Left lung (tissue), 4 donors: ENCODE measurements at regions not wholly inside any gene's neighbourhood (a gene's known extent, or its start where the extent isn't known, plus 50 kb on each side); places are given as distances from the start of the nearest gene placed in this dataset.

Experiments used
- ATAC-seq: fragments of 200-7000 bp; cut with Tn5 transposase; one replicate; pipeline ENCODE4 v1.9.1; 2020; ENCODE audit warnings: moderate library complexity
- DNase-seq, 4 donors: peaks; one replicate each; pipeline ENCODE4 v3.0.0-alpha.2; 2013 to 2020
- H3K27ac ChIP-seq, 2 donors: fragments of 200-600 bp; sonication (generic) in 1 of 2; one replicate each; pipeline versions ENCODE4 v1.5.0 to v1.8.0; 2020 to 2021
- H3K27me3 ChIP-seq, 2 donors: fragments of 200-600 bp; sonication (generic) in 1 of 2; one replicate each; pipeline versions ENCODE4 v1.5.0 to v1.8.0; 2020 to 2021
- H3K36me3 ChIP-seq, 2 donors: fragments of 200-600 bp; sonication (generic) in 1 of 2; one replicate each; pipeline versions ENCODE4 v1.5.0 to v1.8.0; 2020 to 2021
- H3K4me1 ChIP-seq, 2 donors: fragments of 200-600 bp; one replicate each; pipeline ENCODE4 v1.8.0; 2021
- H3K4me3 ChIP-seq, 2 donors: fragments of 200-600 bp; sonication (generic) in 1 of 2; one replicate each; pipeline versions ENCODE4 v1.5.0 to v1.8.0; 2020 to 2021; ENCODE audit warnings: mild to moderate bottlenecking in 1 of 2
- H3K9me3 ChIP-seq, 2 donors: fragments of 200-600 bp; sonication (generic) in 1 of 2; one replicate each; pipeline versions ENCODE4 v1.5.0 to v1.8.0; 2020 to 2021
- intact Hi-C, 2 donors: fragments of 100-400 bp; cut with DNase I; formaldehyde crosslinking; loops; one replicate each; pipeline versions ENCODE4 v1.11.2 to v1.14.2; 2022
- TF ChIP-seq, protein P1 (sequence below), 2 donors: fragments of 200-600 bp; sonication (generic) in 1 of 2; IDR thresholded peaks; one replicate each; pipeline versions ENCODE4 v1.5.0 to v1.8.0; 2021; ENCODE audit warnings: antibody characterized with exemption in 2 of 2
- donor health status: DM: no; HTN: yes; CAD: no.
- donor health status: DM: no; HTN: no; CAD: no.

DNA sequence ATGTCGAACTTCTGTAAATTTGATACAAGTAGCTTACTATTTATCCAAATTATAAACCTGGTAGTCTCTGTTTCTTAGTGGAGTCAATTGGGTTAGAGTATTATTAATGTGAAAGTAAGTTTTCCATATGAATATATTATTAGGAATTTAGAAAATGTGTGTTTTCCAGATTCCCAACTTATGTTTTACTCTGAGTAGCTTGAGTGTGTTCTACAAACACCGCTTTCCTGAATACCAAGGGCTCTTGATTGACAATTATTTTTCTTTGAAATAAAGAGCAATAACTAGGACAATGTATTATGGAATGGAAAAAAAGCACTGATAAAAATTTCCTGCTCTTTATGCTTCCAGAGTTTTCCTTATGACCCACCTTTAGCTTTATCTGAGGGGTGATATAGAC, 233.6 kb downstream of the POSTN start:
- intact Hi-C loops: no loop called here
- no peak for DNase-seq
- no peak overlapping the region for H3K27ac ChIP-seq
- H3K9me3 ChIP-seq: no peaks in the 10 kb centered on the region
- H3K4me3 ChIP-seq: no peak overlapping the region
- TF ChIP-seq, protein P1, sequence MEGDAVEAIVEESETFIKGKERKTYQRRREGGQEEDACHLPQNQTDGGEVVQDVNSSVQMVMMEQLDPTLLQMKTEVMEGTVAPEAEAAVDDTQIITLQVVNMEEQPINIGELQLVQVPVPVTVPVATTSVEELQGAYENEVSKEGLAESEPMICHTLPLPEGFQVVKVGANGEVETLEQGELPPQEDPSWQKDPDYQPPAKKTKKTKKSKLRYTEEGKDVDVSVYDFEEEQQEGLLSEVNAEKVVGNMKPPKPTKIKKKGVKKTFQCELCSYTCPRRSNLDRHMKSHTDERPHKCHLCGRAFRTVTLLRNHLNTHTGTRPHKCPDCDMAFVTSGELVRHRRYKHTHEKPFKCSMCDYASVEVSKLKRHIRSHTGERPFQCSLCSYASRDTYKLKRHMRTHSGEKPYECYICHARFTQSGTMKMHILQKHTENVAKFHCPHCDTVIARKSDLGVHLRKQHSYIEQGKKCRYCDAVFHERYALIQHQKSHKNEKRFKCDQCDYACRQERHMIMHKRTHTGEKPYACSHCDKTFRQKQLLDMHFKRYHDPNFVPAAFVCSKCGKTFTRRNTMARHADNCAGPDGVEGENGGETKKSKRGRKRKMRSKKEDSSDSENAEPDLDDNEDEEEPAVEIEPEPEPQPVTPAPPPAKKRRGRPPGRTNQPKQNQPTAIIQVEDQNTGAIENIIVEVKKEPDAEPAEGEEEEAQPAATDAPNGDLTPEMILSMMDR (IDR thresholded peaks at IDR 0.05): no peak
- no peaks in the 10 kb centered on the region for H3K27me3 ChIP-seq
- H3K4me1 ChIP-seq: no peaks in the 10 kb centered on the region
- ATAC-seq: no peak
- no peaks in the 10 kb centered on the region for H3K36me3 ChIP-seq

DNA sequence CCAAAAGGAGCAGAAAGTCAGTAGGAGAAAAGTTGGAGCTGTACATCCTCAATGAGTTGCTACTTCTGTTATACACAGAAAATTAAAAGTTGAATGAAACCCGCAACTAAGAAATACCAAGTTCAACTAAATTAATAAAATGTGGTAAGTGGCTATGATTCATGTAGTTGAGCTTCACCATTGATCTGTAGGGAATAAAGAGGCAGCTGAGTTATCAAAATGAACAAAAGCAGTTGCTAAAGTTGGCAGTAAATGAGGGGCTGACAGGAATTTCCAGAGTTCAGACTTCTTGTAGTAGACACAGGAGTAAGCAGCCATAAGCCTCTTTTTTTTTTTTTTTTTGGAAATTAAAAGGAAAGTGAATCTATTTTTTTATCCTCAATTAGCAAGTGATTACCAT, 234.6 kb downstream of the POSTN start:
- TF ChIP-seq, protein P1 (IDR thresholded peaks at IDR 0.05): no peak
- H3K27ac ChIP-seq: no peak overlapping the region
- H3K9me3 ChIP-seq: no peaks in the 10 kb centered on the region
- no peaks in the 10 kb centered on the region for H3K4me1 ChIP-seq
- no peak for DNase-seq
- no peaks in the 10 kb centered on the region for H3K36me3 ChIP-seq
- H3K27me3 ChIP-seq: no peaks in the 10 kb centered on the region
- intact Hi-C loops: no loop called here
- H3K4me3 ChIP-seq: no peak overlapping the region
- ATAC-seq: no peak

DNA sequence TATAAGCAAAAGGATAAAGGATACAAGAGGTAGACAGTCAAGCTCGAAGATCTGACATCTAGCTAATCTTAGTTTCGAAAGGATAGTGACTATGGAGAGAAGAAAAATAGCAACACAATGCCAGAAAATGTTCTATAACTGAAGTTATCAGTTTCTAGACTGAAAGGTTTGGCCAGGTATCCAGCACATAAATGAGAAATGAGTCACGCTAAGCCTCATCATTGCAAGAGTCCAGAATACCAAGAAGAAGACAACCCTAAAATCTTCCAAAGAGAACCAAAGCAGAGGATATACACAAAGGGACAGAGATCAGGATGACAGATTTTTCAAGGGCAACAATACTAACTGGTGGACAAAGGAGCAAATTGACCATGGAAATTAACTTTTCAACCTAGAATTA, 237.0 kb downstream of the POSTN start:
- Histone ChIP-seq H3K9me3 (no peaks in the 10 kb centered on the region), H3K27ac (no peak overlapping the region), H3K4me3 (no peak overlapping the region), H3K27me3 (no peaks in the 10 kb centered on the region), H3K4me1 (no peaks in the 10 kb centered on the region), H3K36me3 (no peaks in the 10 kb centered on the region)
- DNase-seq: no peak
- intact Hi-C loops: no loop called here
- TF ChIP-seq, protein P1 (IDR thresholded peaks at IDR 0.05): no peak
- ATAC-seq: no peak

DNA sequence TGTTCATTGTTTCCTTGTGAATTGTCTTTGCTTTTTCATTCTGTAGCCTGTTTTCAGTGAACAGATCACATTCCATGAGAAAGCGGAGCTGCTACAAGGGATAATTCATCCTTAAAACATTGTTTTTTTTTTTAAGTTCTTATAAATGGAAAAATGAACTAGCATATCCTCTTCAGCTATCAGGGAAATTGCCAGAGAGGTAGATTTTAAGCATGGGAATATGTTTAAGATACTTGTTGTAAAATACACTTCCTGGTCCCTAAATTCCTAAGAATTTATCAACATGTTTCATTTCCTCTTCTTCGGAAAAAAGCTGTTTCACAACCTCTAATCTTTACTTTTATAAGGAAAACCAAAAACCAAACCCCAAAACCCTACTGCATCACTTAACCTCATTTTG, 238.0 kb downstream of the POSTN start:
- H3K36me3 ChIP-seq: no peaks in the 10 kb centered on the region
- DNase-seq (no peak), ATAC-seq (no peak)
- intact Hi-C loops: no loop called here
- no peaks in the 10 kb centered on the region for H3K4me1 ChIP-seq
- H3K9me3 ChIP-seq: no peaks in the 10 kb centered on the region
- TF ChIP-seq, protein P1 (IDR thresholded peaks at IDR 0.05): no peak
- H3K27me3 ChIP-seq: no peaks in the 10 kb centered on the region
- no peak overlapping the region for H3K4me3 ChIP-seq
- H3K27ac ChIP-seq: no peak overlapping the region

DNA sequence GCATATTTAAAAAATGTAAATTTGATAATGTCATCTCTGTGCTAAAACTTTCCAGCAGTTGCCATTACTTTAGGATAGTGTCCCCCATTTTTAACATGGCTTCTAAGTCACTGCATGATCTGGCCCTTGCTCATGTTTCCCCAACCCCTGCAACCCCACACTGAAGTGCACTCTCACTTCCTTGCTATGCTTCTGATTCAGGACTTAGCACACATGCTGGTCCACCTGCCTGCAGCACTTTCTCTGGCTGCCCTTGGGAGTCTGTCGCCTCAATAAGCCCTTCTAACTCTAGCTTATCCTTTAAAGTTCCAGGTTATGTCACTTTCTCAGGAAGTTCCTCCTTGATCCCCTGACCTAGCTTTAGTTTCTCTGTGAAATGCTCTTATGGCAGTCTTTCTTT, 241.0 kb downstream of the POSTN start:
- no peak for ATAC-seq
- H3K27me3 ChIP-seq: no peaks in the 10 kb centered on the region
- no peaks in the 10 kb centered on the region for H3K9me3 ChIP-seq
- H3K36me3 ChIP-seq: no peaks in the 10 kb centered on the region
- H3K4me3 ChIP-seq: no peak overlapping the region
- H3K27ac ChIP-seq: no peak overlapping the region
- DNase-seq: no peak
- no peaks in the 10 kb centered on the region for H3K4me1 ChIP-seq
- intact Hi-C loops: no loop called here
- TF ChIP-seq, protein P1 (IDR thresholded peaks at IDR 0.05): no peak
